OCI-LY3 (cell line): ENCODE measurements at regions not wholly inside any gene's neighbourhood (a gene's known extent, or its start where the extent isn't known, plus 50 kb on each side); places are given as distances from the start of the nearest gene placed in this dataset.
A peak's percentile ranks its signal among the peaks of the same experiment; 100 is the strongest.

Experiments used
- H2AFZ ChIP-seq: fragments of 200-600, 300-600 bp; shearing (Covaris generic); 2 replicates; pipeline ENCODE4 v1.6.0; 2014; ENCODE audit warnings: antibody characterized with exemption, low read depth, low read length
- H3K27ac ChIP-seq: fragments of 200-600, 300-600 bp; sonication (generic); 2 replicates; pipeline ENCODE4 v1.5.1; 2014; ENCODE audit warnings: mild to moderate bottlenecking, low read length, moderate library complexity, mixed read lengths
- H3K27me3 ChIP-seq: fragments of 200-600, 300-600 bp; sonication (generic); 2 replicates; pipeline ENCODE4 v1.6.1; 2014; ENCODE audit warnings: low read depth, low read length, mixed read lengths
- H3K36me3 ChIP-seq: fragments of 200-600, 300-600 bp; sonication (generic); replicated peaks from 2 replicates; pipeline ENCODE3; 2014; ENCODE audit warnings: low read depth, low read length, mixed read lengths
- H3K4me1 ChIP-seq: fragments of 300-600, 200-600 bp; sonication (generic); 2 replicates; pipeline ENCODE4 v1.6.1; 2014; ENCODE audit warnings: low read length, mixed read lengths
- H3K4me2 ChIP-seq: fragments of 200-600, 300-600 bp; sonication (generic); 2 replicates; pipeline ENCODE4 v1.6.1; 2014; ENCODE audit warnings: low read length, mixed read lengths
- H3K4me3 ChIP-seq: fragments of 300-600, 200-600 bp; sonication (generic); 2 replicates; pipeline ENCODE4 v1.5.1; 2014; ENCODE audit warnings: antibody characterized with exemption, mild to moderate bottlenecking, low read length, moderate library complexity
- H3K79me2 ChIP-seq: fragments of 300-600, 200-600 bp; shearing (Covaris generic); 2 replicates; pipeline ENCODE4 v1.6.1; 2014; ENCODE audit warnings: mild to moderate bottlenecking, low read length, mixed read lengths
- H3K9ac ChIP-seq: fragments of 300-600, 200-600 bp; shearing (Covaris generic); 2 replicates; pipeline ENCODE4 v1.6.0; 2014; ENCODE audit warnings: mild to moderate bottlenecking, low read length, moderate library complexity
- H3K9me3 ChIP-seq: fragments of 200-600, 300-600 bp; shearing (Covaris generic); 2 replicates; pipeline ENCODE4 v1.6.1; 2014; ENCODE audit warnings: low read length, mixed read lengths; ENCODE audit not compliant: insufficient read depth
- H4K20me1 ChIP-seq: fragments of 200-600, 300-600 bp; sonication (generic); 2 replicates; pipeline ENCODE4 v1.6.1; 2016; ENCODE audit warnings: low read length, mixed read lengths; ENCODE audit not compliant: insufficient read depth
- CTCF ChIP-seq: fragments of 200-600, 300-600 bp; sonication (generic); IDR thresholded peaks from 2 replicates; pipeline ENCODE4 v1.5.1; 2014; ENCODE audit warnings: antibody characterized with exemption, low read length, low read depth
- EZH2phosphoT487 ChIP-seq: fragments of 200-600 bp; shearing (Covaris generic); IDR thresholded peaks from 2 replicates; pipeline ENCODE4 v1.6.1; 2018; ENCODE audit warnings: antibody characterized with exemption, mixed run types, low read depth

- H3K4me3 ChIP-seq, result no peak overlapping the region
- peaks cover 8% of the 10 kb centered on the region for H3K4me1 ChIP-seq
- no peak overlapping the region for H2AFZ ChIP-seq
- H3K9me3 ChIP-seq, result no peaks in the 10 kb centered on the region
- TF ChIP-seq EZH2phosphoT487 (no peak), CTCF (no peak)
- no peak overlapping the region for H3K9ac ChIP-seq
- H3K27ac ChIP-seq, result no peak overlapping the region
- H3K4me2 ChIP-seq, result no peak overlapping the region
- no peaks in the 10 kb centered on the region for H3K36me3 ChIP-seq
- no peaks in the 10 kb centered on the region for H4K20me1 ChIP-seq
- H3K79me2 ChIP-seq, result no peaks in the 10 kb centered on the region
- no peaks in the 10 kb centered on the region for H3K27me3 ChIP-seq
These were observed 243.7 kb upstream of the SOX4 start for GRCh38 chr6:21349834-21350233.

- Histone ChIP-seq H3K4me3 (no peak overlapping the region), H3K79me2 (no peaks in the 10 kb centered on the region), H3K27me3 (no peaks in the 10 kb centered on the region), H4K20me1 (no peaks in the 10 kb centered on the region), H3K9me3 (no peaks in the 10 kb centered on the region), H3K9ac (no peak overlapping the region), H3K4me1 (peaks cover 19% of the 10 kb centered on the region), H3K27ac (no peak overlapping the region), H3K36me3 (no peaks in the 10 kb centered on the region), H3K4me2 (no peak overlapping the region), H2AFZ (no peak overlapping the region)
- TF ChIP-seq CTCF (no peak), EZH2phosphoT487 (no peak)
These were observed 242.6 kb upstream of the SOX4 start for GRCh38 chr6:21350926-21351325.

- Histone ChIP-seq H3K27me3 (no peaks in the 10 kb centered on the region), H3K79me2 (no peaks in the 10 kb centered on the region), H3K27ac (no peak overlapping the region), H3K4me1 (peaks cover 31% of the 10 kb centered on the region), H3K36me3 (no peaks in the 10 kb centered on the region), H3K9ac (no peak overlapping the region), H3K4me2 (no peak overlapping the region), H3K4me3 (no peak overlapping the region), H3K9me3 (no peaks in the 10 kb centered on the region), H2AFZ (no peak overlapping the region), H4K20me1 (no peaks in the 10 kb centered on the region)
- TF ChIP-seq CTCF (no peak), EZH2phosphoT487 (no peak)
These were observed 241.4 kb upstream of the SOX4 start for GRCh38 chr6:21352131-21352530.

GRCh38 chr6:21354805-21355238 is 238.7 kb upstream of the SOX4 start:
- peak overlapping the region; percentile 91 for H2AFZ ChIP-seq
- TF ChIP-seq CTCF (no peak), EZH2phosphoT487 (no peak)

More at GRCh38 chr6:21354805-21355238, 238.7 kb upstream of the SOX4 start:
- H3K36me3 ChIP-seq, result no peaks in the 10 kb centered on the region
- H4K20me1 ChIP-seq, result no peaks in the 10 kb centered on the region
- no peaks in the 10 kb centered on the region for H3K79me2 ChIP-seq
- H3K9ac ChIP-seq, result peak overlapping the region; percentile 46
- H3K9me3 ChIP-seq, result no peaks in the 10 kb centered on the region
- H3K4me3 ChIP-seq, result peak overlapping the region; percentile 11; the same call in 1 of the 2 replicates
- peaks cover 53% of the 10 kb centered on the region for H3K4me1 ChIP-seq
- H3K27ac ChIP-seq, result peak overlapping the region; percentile 79
- no peaks in the 10 kb centered on the region for H3K27me3 ChIP-seq
- peak overlapping the region; percentile 59 for H3K4me2 ChIP-seq
